Epithelial cell of prostate (primary cell): ENCODE measurements at regions not wholly inside any gene's neighbourhood (a gene's known extent, or its start where the extent isn't known, plus 50 kb on each side); places are given as distances from the start of the nearest gene placed in this dataset.
"Not testable (repeated sequence)": the region's sequence is repeated elsewhere in the genome, so short reads cannot be mapped to it uniquely, and the experiment has no call there.

Source experiments
- DNase-seq: peaks from one replicate; pipeline ENCODE4 v3.0.0-alpha.2; 2011; ENCODE audit warnings: low read depth, low spot score
- H3K27ac ChIP-seq: fragments of 450-650 bp; 2 replicates; pipeline ENCODE4 v1.5.1; 2017; ENCODE audit warnings: mild to moderate bottlenecking

- no peak for DNase-seq
These were observed 143.7 kb downstream of the TM2D1 start for GRCh38 chr1:61581251-61581650.

GRCh38 chr1:61580417-61580816 is 144.5 kb downstream of the TM2D1 start:
- no peak for DNase-seq
- no peak overlapping the region for H3K27ac ChIP-seq

More at GRCh38 chr1:61581251-61581650, 143.7 kb downstream of the TM2D1 start:
- H3K27ac ChIP-seq, result no peak overlapping the region

- no peak overlapping the region for H3K27ac ChIP-seq
- DNase-seq, result no peak
These were observed 145.1 kb downstream of the TM2D1 start for GRCh38 chr1:61579802-61580201.

GRCh38 chr1:61572046-61572445 is 152.9 kb downstream of the TM2D1 start:
- H3K27ac ChIP-seq, result no peak overlapping the region
- DNase-seq, result no peak

- DNase-seq, result no peak
- H3K27ac ChIP-seq, result no peak overlapping the region
These were observed 154.8 kb downstream of the TM2D1 start for GRCh38 chr1:61570191-61570590.

GRCh38 chr1:61569303-61569621 is 155.7 kb downstream of the TM2D1 start:
- no peak for DNase-seq
- no peak overlapping the region for H3K27ac ChIP-seq

- H3K27ac ChIP-seq, result no peak overlapping the region
- no peak for DNase-seq
These were observed 156.3 kb downstream of the TM2D1 start for GRCh38 chr1:61568460-61569302.

- no peak overlapping the region for H3K27ac ChIP-seq
- DNase-seq, result no peak
These were observed 158.8 kb downstream of the TM2D1 start for GRCh38 chr1:61566177-61566576.

GRCh38 chr1:61563611-61564010 is 161.3 kb downstream of the TM2D1 start:
- DNase-seq, result no peak
- H3K27ac ChIP-seq, result no peak overlapping the region

- peak overlapping the region; percentile 49 for H3K27ac ChIP-seq
- peak; percentile 12 for DNase-seq
These were observed 163.3 kb downstream of the TM2D1 start for GRCh38 chr1:61561666-61562065.

- no peak for DNase-seq
- H3K27ac ChIP-seq, result no peak overlapping the region
These were observed 164.6 kb downstream of the TM2D1 start for GRCh38 chr1:61560385-61560784.

GRCh38 chr1:61556631-61557030 is 168.3 kb downstream of the TM2D1 start:
- no peak overlapping the region for H3K27ac ChIP-seq
- DNase-seq, result no peak

- DNase-seq, result no peak
- no peak overlapping the region for H3K27ac ChIP-seq
These were observed 172.2 kb downstream of the TM2D1 start for GRCh38 chr1:61552630-61553305.

- not testable (repeated sequence) for H3K27ac ChIP-seq, DNase-seq
These were observed 177.6 kb downstream of the TM2D1 start for GRCh38 chr1:61547302-61547701.

- H3K27ac ChIP-seq, DNase-seq: not testable (repeated sequence)
These were observed 180.1 kb downstream of the TM2D1 start for GRCh38 chr1:61544870-61545269.

GRCh38 chr1:61543498-61543897 is 181.4 kb downstream of the TM2D1 start:
- H3K27ac ChIP-seq, DNase-seq: not testable (repeated sequence)

- no peak overlapping the region for H3K27ac ChIP-seq
- DNase-seq, result no peak
These were observed 185.1 kb downstream of the TM2D1 start for GRCh38 chr1:61539720-61540462.

GRCh38 chr1:61538228-61538627 is 186.7 kb downstream of the TM2D1 start:
- DNase-seq, result no peak
- H3K27ac ChIP-seq, result no peak overlapping the region

- H3K27ac ChIP-seq, result no peak overlapping the region
- no peak for DNase-seq
These were observed 188.5 kb downstream of the TM2D1 start for GRCh38 chr1:61536174-61537108.

GRCh38 chr1:61534847-61535246 is 190.1 kb downstream of the TM2D1 start:
- no peak overlapping the region for H3K27ac ChIP-seq
- no peak for DNase-seq
